ENCODE measurements at regions not wholly inside any gene's neighbourhood (a gene's known extent, or its start where the extent isn't known, plus 50 kb on each side); places are given as distances from the start of the nearest gene placed in this dataset.

DNA sequence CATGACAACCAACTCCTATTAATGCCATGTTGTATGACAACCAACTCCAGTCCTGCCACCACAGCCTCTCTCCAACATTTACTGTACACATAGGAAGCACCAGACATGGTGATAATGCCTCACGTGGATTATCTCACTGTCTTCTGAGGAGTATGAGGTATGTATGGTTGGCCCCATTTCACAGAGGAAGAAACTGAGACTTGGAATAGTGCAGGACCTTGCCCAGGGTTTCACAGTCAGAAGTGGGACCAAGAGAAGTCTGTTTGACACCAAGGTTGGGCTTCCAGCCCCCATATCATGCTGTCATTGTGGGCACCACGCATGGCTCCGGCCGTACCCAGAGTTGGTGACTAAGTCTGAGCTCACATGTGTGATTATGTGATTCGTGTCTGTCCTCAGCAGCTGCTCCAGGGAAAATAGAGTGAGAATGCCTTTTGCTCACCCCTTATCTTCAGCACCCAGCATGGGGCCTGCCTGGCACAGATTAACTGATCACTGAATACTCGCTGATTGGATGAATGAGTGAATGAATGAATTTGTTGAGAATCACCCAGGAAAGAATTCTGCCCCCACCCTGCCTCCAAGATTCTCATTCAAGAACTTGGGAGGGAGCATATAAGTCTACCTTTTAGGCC, 204.1 kb upstream of the NLRP1 start:
- TF ChIP-seq, protein P1, sequence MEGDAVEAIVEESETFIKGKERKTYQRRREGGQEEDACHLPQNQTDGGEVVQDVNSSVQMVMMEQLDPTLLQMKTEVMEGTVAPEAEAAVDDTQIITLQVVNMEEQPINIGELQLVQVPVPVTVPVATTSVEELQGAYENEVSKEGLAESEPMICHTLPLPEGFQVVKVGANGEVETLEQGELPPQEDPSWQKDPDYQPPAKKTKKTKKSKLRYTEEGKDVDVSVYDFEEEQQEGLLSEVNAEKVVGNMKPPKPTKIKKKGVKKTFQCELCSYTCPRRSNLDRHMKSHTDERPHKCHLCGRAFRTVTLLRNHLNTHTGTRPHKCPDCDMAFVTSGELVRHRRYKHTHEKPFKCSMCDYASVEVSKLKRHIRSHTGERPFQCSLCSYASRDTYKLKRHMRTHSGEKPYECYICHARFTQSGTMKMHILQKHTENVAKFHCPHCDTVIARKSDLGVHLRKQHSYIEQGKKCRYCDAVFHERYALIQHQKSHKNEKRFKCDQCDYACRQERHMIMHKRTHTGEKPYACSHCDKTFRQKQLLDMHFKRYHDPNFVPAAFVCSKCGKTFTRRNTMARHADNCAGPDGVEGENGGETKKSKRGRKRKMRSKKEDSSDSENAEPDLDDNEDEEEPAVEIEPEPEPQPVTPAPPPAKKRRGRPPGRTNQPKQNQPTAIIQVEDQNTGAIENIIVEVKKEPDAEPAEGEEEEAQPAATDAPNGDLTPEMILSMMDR (IDR thresholded peaks at IDR 0.05; ENCODE audit: low read depth, low read length, missing input control) = no peak
- TF ChIP-seq, protein P2, sequence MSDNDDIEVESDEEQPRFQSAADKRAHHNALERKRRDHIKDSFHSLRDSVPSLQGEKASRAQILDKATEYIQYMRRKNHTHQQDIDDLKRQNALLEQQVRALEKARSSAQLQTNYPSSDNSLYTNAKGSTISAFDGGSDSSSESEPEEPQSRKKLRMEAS (IDR thresholded peaks at IDR 0.05) = no peak
- TF ChIP-seq SP1 (IDR thresholded peaks at IDR 0.05) (no peak), HNF4G (IDR thresholded peaks at IDR 0.05) (no peak), YY1 (IDR thresholded peaks at IDR 0.05) (no peak), RAD21 (IDR thresholded peaks at IDR 0.05) (no peak), NR2F2 (IDR thresholded peaks at IDR 0.05) (no peak), RXRA (IDR thresholded peaks at IDR 0.05) (no peak)
- TF ChIP-seq, protein P3, sequence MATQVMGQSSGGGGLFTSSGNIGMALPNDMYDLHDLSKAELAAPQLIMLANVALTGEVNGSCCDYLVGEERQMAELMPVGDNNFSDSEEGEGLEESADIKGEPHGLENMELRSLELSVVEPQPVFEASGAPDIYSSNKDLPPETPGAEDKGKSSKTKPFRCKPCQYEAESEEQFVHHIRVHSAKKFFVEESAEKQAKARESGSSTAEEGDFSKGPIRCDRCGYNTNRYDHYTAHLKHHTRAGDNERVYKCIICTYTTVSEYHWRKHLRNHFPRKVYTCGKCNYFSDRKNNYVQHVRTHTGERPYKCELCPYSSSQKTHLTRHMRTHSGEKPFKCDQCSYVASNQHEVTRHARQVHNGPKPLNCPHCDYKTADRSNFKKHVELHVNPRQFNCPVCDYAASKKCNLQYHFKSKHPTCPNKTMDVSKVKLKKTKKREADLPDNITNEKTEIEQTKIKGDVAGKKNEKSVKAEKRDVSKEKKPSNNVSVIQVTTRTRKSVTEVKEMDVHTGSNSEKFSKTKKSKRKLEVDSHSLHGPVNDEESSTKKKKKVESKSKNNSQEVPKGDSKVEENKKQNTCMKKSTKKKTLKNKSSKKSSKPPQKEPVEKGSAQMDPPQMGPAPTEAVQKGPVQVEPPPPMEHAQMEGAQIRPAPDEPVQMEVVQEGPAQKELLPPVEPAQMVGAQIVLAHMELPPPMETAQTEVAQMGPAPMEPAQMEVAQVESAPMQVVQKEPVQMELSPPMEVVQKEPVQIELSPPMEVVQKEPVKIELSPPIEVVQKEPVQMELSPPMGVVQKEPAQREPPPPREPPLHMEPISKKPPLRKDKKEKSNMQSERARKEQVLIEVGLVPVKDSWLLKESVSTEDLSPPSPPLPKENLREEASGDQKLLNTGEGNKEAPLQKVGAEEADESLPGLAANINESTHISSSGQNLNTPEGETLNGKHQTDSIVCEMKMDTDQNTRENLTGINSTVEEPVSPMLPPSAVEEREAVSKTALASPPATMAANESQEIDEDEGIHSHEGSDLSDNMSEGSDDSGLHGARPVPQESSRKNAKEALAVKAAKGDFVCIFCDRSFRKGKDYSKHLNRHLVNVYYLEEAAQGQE (IDR thresholded peaks at IDR 0.05) = no peak
